OCI-LY3 (cell line): ENCODE measurements at regions not wholly inside any gene's neighbourhood (a gene's known extent, or its start where the extent isn't known, plus 50 kb on each side); places are given as distances from the start of the nearest gene placed in this dataset.

Experiments used
- H2AFZ ChIP-seq: fragments of 200-600, 300-600 bp; shearing (Covaris generic); 2 replicates; pipeline ENCODE4 v1.6.0; 2014; ENCODE audit warnings: antibody characterized with exemption, low read depth, low read length
- H3K27ac ChIP-seq: fragments of 200-600, 300-600 bp; sonication (generic); 2 replicates; pipeline ENCODE4 v1.5.1; 2014; ENCODE audit warnings: mild to moderate bottlenecking, low read length, moderate library complexity, mixed read lengths
- H3K27me3 ChIP-seq: fragments of 200-600, 300-600 bp; sonication (generic); 2 replicates; pipeline ENCODE4 v1.6.1; 2014; ENCODE audit warnings: low read depth, low read length, mixed read lengths
- H3K36me3 ChIP-seq: fragments of 200-600, 300-600 bp; sonication (generic); replicated peaks from 2 replicates; pipeline ENCODE3; 2014; ENCODE audit warnings: low read depth, low read length, mixed read lengths
- H3K4me1 ChIP-seq: fragments of 300-600, 200-600 bp; sonication (generic); 2 replicates; pipeline ENCODE4 v1.6.1; 2014; ENCODE audit warnings: low read length, mixed read lengths
- H3K4me2 ChIP-seq: fragments of 200-600, 300-600 bp; sonication (generic); 2 replicates; pipeline ENCODE4 v1.6.1; 2014; ENCODE audit warnings: low read length, mixed read lengths
- H3K4me3 ChIP-seq: fragments of 300-600, 200-600 bp; sonication (generic); 2 replicates; pipeline ENCODE4 v1.5.1; 2014; ENCODE audit warnings: antibody characterized with exemption, mild to moderate bottlenecking, low read length, moderate library complexity
- H3K79me2 ChIP-seq: fragments of 300-600, 200-600 bp; shearing (Covaris generic); 2 replicates; pipeline ENCODE4 v1.6.1; 2014; ENCODE audit warnings: mild to moderate bottlenecking, low read length, mixed read lengths
- H3K9ac ChIP-seq: fragments of 300-600, 200-600 bp; shearing (Covaris generic); 2 replicates; pipeline ENCODE4 v1.6.0; 2014; ENCODE audit warnings: mild to moderate bottlenecking, low read length, moderate library complexity
- H3K9me3 ChIP-seq: fragments of 200-600, 300-600 bp; shearing (Covaris generic); 2 replicates; pipeline ENCODE4 v1.6.1; 2014; ENCODE audit warnings: low read length, mixed read lengths; ENCODE audit not compliant: insufficient read depth
- H4K20me1 ChIP-seq: fragments of 200-600, 300-600 bp; sonication (generic); 2 replicates; pipeline ENCODE4 v1.6.1; 2016; ENCODE audit warnings: low read length, mixed read lengths; ENCODE audit not compliant: insufficient read depth
- EZH2phosphoT487 ChIP-seq: fragments of 200-600 bp; shearing (Covaris generic); IDR thresholded peaks from 2 replicates; pipeline ENCODE4 v1.6.1; 2018; ENCODE audit warnings: antibody characterized with exemption, mixed run types, low read depth
- TF ChIP-seq, protein P1 (sequence below): fragments of 200-600, 300-600 bp; sonication (generic); IDR thresholded peaks from 2 replicates; pipeline ENCODE4 v1.5.1; 2014; ENCODE audit warnings: antibody characterized with exemption, low read length, low read depth

DNA sequence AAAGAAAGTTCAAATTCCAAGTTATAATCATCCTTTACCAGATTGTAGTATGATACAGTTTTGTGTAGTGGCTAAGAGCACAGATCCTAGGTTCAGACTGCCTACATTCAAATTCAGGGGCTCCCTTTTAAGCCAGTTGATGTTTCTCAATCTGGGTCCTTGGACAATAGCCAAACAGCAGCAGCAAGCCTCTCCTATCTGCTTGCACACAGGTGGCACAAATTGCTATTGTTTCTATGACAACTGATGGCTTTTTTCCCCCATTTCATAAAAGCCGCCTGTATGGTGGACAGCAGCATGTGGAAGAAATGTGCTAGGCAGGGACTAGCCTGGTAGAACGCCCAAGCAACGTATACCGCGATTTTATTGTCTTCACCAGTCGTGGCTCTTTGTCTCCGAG is 76.5 kb downstream of the S1PR1 start:
- peaks cover 21% of the 10 kb centered on the region for H3K27me3 ChIP-seq
- peaks cover 56% of the 10 kb centered on the region for H3K4me1 ChIP-seq
- no peaks in the 10 kb centered on the region for H3K79me2 ChIP-seq
- no peaks in the 10 kb centered on the region for H3K36me3 ChIP-seq
- H3K9me3 ChIP-seq: no peaks in the 10 kb centered on the region
- H3K4me2 ChIP-seq: no peak overlapping the region
- H3K27ac ChIP-seq: no peak overlapping the region
- no peaks in the 10 kb centered on the region for H4K20me1 ChIP-seq
- no peak overlapping the region for H3K4me3 ChIP-seq
- H3K9ac ChIP-seq: no peak overlapping the region
- TF ChIP-seq, protein P1, sequence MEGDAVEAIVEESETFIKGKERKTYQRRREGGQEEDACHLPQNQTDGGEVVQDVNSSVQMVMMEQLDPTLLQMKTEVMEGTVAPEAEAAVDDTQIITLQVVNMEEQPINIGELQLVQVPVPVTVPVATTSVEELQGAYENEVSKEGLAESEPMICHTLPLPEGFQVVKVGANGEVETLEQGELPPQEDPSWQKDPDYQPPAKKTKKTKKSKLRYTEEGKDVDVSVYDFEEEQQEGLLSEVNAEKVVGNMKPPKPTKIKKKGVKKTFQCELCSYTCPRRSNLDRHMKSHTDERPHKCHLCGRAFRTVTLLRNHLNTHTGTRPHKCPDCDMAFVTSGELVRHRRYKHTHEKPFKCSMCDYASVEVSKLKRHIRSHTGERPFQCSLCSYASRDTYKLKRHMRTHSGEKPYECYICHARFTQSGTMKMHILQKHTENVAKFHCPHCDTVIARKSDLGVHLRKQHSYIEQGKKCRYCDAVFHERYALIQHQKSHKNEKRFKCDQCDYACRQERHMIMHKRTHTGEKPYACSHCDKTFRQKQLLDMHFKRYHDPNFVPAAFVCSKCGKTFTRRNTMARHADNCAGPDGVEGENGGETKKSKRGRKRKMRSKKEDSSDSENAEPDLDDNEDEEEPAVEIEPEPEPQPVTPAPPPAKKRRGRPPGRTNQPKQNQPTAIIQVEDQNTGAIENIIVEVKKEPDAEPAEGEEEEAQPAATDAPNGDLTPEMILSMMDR: no peak
- no peak for TF ChIP-seq EZH2phosphoT487
- H2AFZ ChIP-seq: no peak overlapping the region

DNA sequence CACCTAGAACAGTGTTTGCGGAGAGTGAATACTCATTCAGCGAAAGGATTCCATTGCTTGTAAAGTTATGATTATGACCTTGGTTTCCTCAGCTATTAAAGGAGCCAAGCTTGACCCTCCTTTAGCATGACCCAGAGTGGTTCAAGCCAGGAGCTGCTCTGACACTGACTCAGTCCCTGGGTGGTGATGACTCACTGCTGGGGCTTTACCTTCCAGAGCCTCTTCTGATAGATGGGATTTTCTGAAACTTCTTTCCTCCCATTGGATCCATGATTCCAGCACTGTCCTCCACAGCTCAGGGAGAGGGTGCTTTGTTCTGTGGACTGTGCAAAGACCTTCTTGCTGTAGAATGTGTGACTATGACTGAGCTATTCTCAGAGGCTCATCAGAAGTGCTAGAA is 77.4 kb downstream of the S1PR1 start:
- Histone ChIP-seq H3K4me3 (no peak overlapping the region), H3K9ac (no peak overlapping the region), H3K9me3 (no peaks in the 10 kb centered on the region), H3K27me3 (peaks cover 25% of the 10 kb centered on the region), H2AFZ (no peak overlapping the region), H4K20me1 (no peaks in the 10 kb centered on the region), H3K27ac (no peak overlapping the region), H3K79me2 (no peaks in the 10 kb centered on the region), H3K4me1 (peaks cover 49% of the 10 kb centered on the region), H3K4me2 (peak overlapping the region; percentile 55), H3K36me3 (no peaks in the 10 kb centered on the region)
- TF ChIP-seq EZH2phosphoT487: no peak
- TF ChIP-seq, protein P1: no peak

DNA sequence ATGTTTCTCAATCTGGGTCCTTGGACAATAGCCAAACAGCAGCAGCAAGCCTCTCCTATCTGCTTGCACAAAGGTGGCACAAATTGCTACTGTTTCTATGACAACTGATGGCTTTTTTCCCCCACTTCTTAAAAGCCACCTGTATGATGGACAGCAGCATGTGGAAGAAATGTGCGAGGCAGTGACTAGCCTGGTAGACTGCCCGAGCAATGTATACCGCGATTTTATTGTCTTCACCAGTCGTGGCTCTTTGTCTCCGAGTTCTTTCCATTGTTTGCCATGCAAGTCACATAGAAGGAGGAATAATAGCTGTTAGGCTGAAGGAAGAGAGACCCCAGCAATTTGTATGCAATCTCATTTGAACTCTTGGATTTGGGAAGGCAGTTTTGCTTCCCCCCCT is 79.4 kb downstream of the S1PR1 start:
- Histone ChIP-seq H3K79me2 (no peaks in the 10 kb centered on the region), H3K9me3 (no peaks in the 10 kb centered on the region), H3K4me1 (peaks cover 30% of the 10 kb centered on the region), H3K4me2 (no peak overlapping the region), H3K4me3 (no peak overlapping the region), H3K36me3 (no peaks in the 10 kb centered on the region), H3K27me3 (peaks cover 25% of the 10 kb centered on the region), H4K20me1 (no peaks in the 10 kb centered on the region), H2AFZ (no peak overlapping the region), H3K27ac (no peak overlapping the region), H3K9ac (no peak overlapping the region)
- no peak for TF ChIP-seq EZH2phosphoT487
- TF ChIP-seq, protein P1: no peak

DNA sequence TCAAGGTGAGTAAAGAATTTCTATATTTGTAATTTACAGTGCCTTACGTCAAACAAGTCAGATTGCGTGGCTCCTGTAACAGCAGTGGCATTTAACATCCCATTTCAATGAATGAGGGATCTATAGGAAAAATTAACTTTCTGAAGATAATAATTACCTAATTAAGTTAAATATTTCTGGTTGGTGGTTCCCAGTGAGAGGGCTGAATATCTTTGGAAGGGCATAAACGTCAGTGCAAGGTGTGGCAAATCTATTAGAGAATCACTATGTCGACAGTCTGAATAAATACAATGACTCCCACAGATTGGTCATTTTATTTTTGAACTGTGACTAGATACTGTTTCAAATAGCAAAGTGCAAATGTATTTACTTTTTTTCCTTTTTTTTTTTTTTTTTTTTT is 80.0 kb downstream of the S1PR1 start:
- Histone ChIP-seq H4K20me1 (no peaks in the 10 kb centered on the region), H3K9me3 (no peaks in the 10 kb centered on the region), H3K27ac (no peak overlapping the region), H3K36me3 (no peaks in the 10 kb centered on the region), H3K79me2 (no peaks in the 10 kb centered on the region), H3K4me2 (no peak overlapping the region), H3K27me3 (peaks cover 25% of the 10 kb centered on the region), H3K4me3 (no peak overlapping the region), H3K4me1 (peaks cover 25% of the 10 kb centered on the region), H3K9ac (no peak overlapping the region), H2AFZ (no peak overlapping the region)
- TF ChIP-seq, protein P1: no peak
- TF ChIP-seq EZH2phosphoT487: no peak
